Stimulated activated CD4-positive, alpha-beta T cell treated with anti-CD3 and anti-CD28 coated beads, Interleukin-4, amount 100 ng/mL, for 4 hours (primary cell): ENCODE measurements at regions not wholly inside any gene's neighbourhood (a gene's known extent, or its start where the extent isn't known, plus 50 kb on each side); places are given as distances from the start of the nearest gene placed in this dataset.
"Not testable (repeated sequence)": the region's sequence is repeated elsewhere in the genome, so short reads cannot be mapped to it uniquely, and the experiment has no call there.

Source experiments
- DNase-seq, 2 experiments: peaks; one replicate each; pipeline ENCODE4 v3.0.0-alpha.2; 2020

- DNase-seq = no peak
Observed at GRCh38 chr3:104438706-104439105, 928.0 kb upstream of the ALCAM start.

- DNase-seq = not testable (repeated sequence)
Observed at GRCh38 chr3:104445252-104445919, 921.3 kb upstream of the ALCAM start.

DNA sequence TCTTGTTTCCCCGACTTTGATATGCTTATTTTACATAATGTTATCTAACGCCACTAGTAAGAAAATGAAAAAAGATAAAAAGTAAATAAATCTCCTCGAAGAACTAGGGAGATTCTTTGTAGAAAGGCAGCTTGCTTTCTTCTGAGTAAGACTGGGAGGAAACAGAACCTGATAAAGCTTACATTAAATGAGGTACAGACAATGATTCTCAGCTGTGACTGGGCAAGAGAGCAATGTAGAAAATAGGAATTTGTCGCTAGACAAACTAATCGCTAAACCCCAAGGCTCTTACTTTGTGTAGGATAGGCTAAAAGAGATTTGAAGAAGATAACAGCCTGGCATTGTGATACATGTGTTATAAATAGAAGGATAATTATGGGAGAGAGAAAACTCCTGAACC, 919.0 kb upstream of the ALCAM start:
- no peak for DNase-seq

GRCh38 chr3:104452697-104453096, 914.0 kb upstream of the ALCAM start:
- DNase-seq = no peak

GRCh38 chr3:104458657-104459056, 908.1 kb upstream of the ALCAM start:
- DNase-seq = no peak

GRCh38 chr3:104460477-104461406, 906.0 kb upstream of the ALCAM start:
- no peak for DNase-seq

DNA sequence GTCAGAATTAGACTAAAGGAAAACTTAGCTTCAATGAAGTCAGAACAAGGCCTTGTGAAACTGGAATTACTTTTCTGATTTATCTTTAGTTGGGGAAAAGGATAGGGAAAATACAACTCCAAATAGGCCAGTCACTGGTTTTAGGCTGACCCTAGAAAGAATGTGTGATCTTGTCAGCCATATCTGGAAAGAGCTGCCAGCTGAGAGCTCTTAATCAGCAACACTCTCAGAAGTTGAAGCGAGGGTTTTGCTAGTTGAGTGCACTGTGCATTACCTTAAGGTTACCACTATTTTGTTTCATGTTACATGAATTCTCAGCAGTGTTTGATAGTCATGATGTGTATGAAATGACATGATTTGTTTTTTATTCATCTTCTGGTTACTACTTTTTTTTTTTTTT, 905.3 kb upstream of the ALCAM start:
- DNase-seq = no peak

DNA sequence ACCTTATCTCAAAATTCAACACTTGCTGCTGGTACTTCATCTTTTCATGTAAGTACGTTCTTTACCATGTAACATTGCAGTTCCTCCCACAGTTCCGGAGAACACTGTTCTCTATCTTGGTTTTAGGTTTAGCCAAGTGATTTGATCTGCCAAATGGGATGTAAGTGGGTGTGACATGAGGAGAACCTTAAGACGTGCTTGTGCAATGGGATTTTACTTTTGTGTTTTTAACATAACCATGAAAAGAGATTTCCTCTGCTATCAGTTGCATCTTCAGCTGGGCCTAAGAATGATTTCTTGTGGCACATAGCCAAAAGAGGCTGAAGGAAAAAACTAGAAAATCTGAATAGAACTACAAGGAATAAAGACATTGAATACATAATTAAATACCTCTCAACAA, 894.5 kb upstream of the ALCAM start:
- no peak for DNase-seq

DNA sequence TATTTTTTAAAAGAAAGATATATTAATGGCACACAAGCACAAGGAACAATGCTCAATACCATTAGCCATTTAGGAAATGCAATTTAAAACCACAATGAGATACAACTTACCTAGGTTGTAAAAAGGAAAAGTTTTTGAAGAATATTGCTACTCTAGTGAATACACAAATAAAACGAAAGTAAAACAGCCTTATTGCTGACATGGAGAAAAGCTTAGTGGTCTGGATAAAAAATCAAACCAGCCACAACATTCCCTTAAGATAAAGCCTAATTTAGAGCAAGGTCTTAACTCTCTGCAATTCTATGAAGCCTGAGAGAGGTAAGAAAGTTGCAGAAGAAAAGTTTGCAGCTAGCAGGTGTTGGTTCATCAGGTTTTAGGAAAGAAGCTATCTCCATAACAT, 892.7 kb upstream of the ALCAM start:
- no peak for DNase-seq

DNA sequence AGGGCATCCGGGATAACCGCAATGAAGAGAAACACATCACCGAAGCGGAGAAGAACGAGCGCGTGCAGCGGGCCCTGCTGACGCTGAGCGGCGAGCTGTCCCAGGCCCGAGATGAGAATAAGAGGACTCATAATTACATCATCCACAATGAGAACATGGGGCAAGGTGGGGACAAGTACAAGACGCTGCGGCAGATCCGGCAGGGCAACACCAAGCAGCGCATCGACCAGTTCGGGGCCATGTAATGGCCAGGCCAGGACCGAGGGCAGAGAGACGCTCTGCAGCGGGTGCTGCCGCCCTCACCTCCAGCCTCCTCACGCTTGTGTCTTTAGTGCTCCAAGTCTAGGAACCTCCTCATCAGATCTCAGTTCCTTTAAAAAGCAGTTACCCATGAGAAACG, 863.7 kb upstream of the ALCAM start:
- DNase-seq = no peak

DNA sequence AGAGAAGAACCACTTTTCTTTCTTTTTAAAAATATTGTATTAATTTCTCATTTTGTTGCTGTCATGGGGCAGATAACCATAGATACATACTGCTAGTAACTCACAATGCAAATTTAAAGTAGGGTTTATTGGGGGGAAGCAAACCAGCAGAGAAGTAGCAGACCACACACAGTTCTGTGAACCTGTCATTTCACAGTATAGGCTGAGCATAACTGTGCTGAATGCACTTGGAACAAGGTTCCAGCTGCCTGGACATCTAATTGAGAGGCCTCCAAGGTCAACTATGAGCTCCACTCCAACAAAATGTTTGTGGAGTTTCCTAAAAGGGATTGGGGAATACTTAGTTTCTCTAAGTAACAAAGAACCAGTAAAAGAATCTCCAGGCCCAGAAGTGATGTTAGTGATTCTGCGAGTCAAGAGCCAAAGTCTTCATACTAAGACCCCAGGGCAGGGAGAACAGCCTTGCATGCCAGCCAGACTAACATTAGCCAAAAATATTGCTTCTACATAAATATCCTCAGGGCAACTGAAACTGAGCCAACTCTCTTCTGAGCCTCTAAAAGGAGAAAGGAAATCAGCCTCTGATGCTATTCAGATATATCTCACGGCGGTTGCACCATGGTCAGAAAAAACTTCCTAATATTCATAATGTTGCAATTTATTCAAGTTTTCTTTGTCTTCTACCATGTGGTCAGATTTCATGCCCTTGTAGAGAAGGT, 856.4 kb upstream of the ALCAM start:
- DNase-seq = no peak

DNA sequence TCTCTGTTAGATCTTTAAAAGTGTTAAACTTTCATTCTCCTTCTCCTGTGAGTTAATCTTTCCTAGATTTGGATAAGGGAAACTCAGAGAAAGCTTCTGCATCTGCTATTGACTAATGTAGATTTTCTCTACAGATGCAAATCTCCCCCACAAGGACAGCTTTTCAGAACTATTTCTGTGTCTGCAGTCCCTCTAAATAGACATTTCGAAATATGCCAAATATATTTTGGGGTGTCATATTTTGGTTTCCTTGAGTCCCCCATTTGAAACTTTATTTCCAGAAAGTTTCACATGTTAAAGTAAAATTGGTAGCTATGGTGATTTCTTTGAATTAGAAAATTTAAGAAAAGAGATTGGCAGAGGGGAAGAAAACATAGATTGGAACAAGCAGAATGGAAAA, 852.3 kb upstream of the ALCAM start:
- no peak for DNase-seq

GRCh38 chr3:104514776-104515175, 851.9 kb upstream of the ALCAM start:
- DNase-seq = no peak

DNA sequence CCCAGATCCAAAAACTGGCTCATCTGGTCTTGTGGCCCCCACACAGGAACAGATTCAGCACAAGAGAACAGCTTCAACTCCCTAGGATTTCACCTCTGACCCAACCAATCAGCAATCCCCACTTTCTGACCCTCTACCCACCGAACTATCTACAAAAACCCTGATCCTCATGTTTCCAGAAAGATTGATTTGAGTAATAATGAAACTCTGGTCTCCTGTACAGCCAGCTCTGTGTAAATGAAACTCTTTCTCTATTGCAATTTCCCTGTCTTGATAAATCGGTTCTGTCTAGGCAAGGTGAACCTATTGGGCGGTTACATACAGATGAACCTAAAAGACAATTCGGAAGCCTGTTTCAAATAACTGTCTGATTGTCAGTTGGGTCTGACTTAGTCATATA, 847.6 kb upstream of the ALCAM start:
- DNase-seq = no peak

DNA sequence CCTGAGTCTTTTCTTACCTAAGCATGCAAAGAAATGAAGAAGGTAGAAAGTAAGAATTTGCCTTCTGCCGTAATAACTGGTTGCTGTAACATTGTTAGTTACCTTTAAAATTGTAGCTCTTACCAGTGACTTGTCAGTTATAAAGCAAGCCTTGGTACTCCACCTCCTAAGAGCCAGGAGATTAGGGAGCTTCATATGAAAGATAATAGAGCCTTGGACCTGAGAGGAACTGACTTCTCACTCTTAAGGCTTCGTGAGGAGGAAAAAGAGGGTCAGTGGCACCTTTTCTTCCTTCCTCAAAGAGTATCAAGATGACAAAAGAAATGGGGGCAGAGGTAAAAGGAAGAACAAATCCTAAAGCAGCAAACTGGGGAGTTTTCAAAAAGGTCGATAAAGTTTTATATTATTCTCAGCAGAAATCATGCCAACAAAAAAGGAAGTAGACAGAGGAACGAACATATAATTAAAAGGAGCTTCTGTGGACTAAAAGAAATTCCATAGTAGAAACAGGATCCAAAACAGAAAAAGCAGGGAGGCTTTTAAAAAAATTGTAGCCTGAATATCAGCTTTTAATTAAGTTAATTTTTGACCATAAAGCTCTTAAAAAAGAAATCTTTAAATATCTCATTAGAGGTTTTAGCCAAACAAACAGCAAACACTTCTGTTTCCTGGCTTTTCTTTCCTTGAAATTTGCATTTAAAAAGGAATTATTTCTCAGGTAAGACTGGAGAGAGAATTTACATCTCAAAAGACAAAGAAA, 847.1 kb upstream of the ALCAM start:
- no peak for DNase-seq

DNA sequence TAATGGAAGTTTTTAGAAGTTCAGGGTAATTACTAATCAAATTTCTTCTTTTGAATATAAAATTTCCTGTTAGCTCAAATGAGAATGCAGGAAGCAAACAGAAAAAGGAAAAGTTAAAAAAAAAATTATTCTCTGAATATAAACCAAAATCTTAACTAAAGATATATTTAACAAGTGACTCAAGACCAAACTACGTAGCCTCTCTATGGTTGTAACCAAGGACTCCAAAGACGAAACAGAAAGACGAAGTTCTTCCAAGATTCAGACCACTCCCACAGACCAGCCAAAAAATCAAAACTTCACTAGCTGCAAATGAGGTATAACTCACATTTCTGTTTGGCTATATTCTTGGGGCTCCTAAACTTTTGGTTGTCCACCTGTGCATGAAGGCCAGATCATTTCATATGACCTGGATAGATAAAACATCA, 846.5 kb upstream of the ALCAM start:
- DNase-seq = no peak

DNA sequence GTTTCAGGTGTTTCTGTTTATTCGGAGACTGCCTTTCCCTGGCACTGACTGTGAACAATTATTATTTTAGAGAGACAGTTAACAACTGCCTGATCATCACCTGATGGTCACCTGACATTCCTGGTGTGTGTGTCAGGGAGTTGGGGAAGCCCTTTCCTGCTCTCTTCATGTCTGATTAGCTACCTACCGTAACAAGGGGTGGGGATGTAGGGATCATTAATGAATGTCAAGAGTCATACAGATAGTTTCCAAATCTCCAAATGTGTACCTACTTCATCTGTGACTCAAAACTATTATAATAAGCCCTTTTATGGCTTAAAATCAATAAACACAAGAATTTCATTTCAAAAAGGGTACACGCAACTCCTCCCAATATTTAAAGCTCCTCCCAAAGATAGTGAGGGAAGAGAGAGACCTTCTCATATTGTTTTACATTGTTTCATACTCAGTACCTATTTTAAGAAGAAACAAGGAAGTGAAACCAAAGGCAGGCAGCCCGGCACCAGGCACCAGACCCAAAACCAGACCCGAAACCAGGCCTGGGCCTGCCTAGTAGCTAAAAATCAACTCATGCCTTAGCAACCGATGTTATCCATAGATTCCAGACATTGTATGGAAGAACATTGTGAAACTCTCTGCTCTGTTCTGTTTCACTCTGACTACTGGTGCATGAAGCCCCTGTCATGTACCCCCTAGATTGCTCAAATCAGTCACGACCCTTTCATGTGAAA, 844.9 kb upstream of the ALCAM start:
- no peak for DNase-seq

DNA sequence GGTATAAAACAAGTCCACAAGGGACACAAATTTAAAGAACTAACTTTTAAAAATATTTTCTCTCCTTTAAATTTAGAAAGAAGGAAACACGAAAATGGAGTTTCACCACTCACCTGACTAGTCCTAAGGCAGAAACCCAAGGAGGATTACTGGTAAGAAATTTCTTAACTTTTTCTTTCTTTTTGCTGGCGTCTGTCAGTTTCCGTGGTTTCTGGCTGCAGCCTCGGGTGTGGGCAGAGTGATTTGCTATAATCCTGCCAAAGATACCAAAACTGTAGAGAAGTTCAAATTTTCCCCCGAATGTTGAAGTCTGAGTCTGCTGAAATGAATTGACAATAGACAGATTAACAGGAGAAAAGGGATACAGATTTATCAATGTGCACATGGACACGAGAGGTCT, 843.6 kb upstream of the ALCAM start:
- DNase-seq = no peak

DNA sequence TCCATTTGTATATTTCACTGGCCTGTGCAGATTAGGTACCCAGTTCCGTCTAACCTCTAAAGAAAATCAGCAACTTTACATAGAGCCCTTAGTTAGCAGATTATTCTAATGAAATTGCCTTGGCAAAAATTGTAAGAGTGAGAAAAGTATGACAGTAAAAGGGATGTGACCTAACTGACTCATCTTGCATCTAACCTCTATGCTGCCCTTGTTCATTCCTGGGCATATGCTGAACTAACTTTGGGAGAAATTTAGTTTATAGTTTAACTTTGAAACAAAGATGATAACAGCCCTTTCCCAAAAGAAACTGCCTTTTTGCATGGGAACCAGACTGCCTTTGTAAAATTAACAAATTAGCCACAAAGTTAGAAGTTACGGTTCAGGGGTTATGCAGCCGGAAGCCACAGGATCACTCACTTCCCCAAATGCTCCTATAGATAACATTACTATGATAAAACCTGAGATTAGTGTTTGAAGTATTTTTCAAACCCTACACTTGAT, 839.8 kb upstream of the ALCAM start:
- no peak for DNase-seq

- no peak for DNase-seq
Observed at GRCh38 chr3:104530934-104531333, 835.8 kb upstream of the ALCAM start.

GRCh38 chr3:104536715-104537114, 830.0 kb upstream of the ALCAM start:
- DNase-seq = no peak

DNA sequence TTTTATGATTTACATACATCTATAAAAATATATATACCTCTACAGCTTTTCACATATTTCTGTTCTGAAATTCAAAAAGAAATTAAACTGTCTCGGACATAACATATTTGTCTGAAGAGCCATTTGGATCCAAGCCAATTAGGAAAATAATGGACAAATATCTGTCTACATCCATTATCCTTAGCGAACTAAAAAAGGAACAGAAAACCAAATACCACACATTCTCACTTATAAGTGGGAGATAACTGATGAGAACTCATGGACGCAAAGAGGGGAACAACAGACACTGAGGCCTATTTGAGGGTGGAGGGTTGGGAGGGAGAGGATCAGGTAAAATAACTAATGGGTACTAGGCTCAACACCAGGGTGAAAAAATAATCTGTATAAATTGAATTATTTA, 829.4 kb upstream of the ALCAM start:
- no peak for DNase-seq
